Calu3 (cell line): ENCODE measurements at regions not wholly inside any gene's neighbourhood (a gene's known extent, or its start where the extent isn't known, plus 50 kb on each side); places are given as distances from the start of the nearest gene placed in this dataset.

Experiments
- BruUV-seq: library from RNA; stranded (reverse); fragments of 400-500 nt; replicated peaks from 2 replicates; lab custom pipeline; 2021; lab: Mats Ljungman, UMichigan
- CTCF ChIA-PET: fragments of 300-600 bp; sonication (Branson Sonifier 250); formaldehyde crosslinking; loops from one replicate; lab custom pipeline; 2022; ENCODE audit warnings: antibody characterized with exemption; lab: Charles Lee
- DNase-seq: peaks from one replicate; pipeline ENCODE4 v3.0.0; 2022
- H3K27ac Mint-ChIP-seq: one replicate; pipeline ENCODE4 v1.8.0; 2022; ENCODE audit warnings: mixed read lengths; ENCODE audit not compliant: unreplicated experiment
- H3K27me3 Mint-ChIP-seq: one replicate; pipeline ENCODE4 v1.8.0; 2022; ENCODE audit warnings: mixed read lengths; ENCODE audit not compliant: unreplicated experiment
- H3K36me3 Mint-ChIP-seq: one replicate; pipeline ENCODE4 v1.8.0; 2022; ENCODE audit warnings: mild to moderate bottlenecking, moderate library complexity, mixed read lengths; ENCODE audit not compliant: insufficient read depth, unreplicated experiment
- H3K4me1 Mint-ChIP-seq: one replicate; pipeline ENCODE4 v1.8.0; 2022; ENCODE audit warnings: mild to moderate bottlenecking, low read depth, mixed read lengths; ENCODE audit not compliant: unreplicated experiment
- H3K4me3 Mint-ChIP-seq: one replicate; pipeline ENCODE4 v1.8.0; 2022; ENCODE audit warnings: mild to moderate bottlenecking, low read depth, moderate library complexity, mixed read lengths; ENCODE audit not compliant: unreplicated experiment
- H3K9me3 Mint-ChIP-seq: one replicate; pipeline ENCODE4 v1.8.0; 2022; ENCODE audit warnings: low read depth, mixed read lengths; ENCODE audit not compliant: unreplicated experiment
- intact Hi-C: fragments of 100-400 bp; cut with micrococcal nuclease; formaldehyde crosslinking; loops from one replicate; pipeline ENCODE4 v1.10.0; 2022; ENCODE audit not compliant: unreplicated experiment
- TF ChIP-seq, protein P1 (sequence below): fragments of 200-600 bp; IDR thresholded peaks from one replicate; pipeline ENCODE4 v1.8.0; 2022; ENCODE audit warnings: antibody characterized with exemption; ENCODE audit not compliant: unreplicated experiment

DNA sequence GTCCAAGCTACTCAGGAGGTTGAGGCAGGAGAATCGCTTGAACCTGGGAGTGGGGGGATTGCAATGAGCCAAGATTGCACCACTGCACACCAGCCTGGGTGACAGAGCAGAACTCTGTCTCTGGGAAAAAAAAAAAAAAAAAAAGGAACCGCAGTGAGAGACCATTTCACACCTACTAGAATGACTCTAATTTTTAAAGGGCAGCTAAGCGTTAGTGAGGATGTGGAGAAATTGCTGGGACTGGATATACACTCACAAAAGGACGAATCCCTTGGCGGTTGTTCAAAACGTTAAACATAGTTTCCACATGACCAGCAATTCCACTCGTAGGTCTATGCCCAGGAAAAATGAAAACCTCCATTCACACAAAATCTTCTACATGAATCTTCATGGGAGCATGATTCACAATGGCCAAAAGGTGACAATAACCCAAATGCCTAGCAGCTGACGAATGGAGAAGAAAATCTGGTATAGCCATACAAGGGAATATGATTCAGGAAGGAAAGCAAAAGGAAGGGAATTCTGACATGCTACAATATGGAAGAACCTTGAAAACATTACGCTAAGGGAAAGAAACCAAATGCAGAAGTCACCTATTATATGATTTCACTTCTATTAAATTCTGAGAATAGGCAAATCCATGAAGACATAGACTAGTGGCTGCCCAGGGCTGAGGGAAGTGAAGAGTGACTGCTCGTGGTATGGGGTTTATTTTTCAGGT, 127.0 kb downstream of the CHSY1 start:
- TF ChIP-seq, protein P1, sequence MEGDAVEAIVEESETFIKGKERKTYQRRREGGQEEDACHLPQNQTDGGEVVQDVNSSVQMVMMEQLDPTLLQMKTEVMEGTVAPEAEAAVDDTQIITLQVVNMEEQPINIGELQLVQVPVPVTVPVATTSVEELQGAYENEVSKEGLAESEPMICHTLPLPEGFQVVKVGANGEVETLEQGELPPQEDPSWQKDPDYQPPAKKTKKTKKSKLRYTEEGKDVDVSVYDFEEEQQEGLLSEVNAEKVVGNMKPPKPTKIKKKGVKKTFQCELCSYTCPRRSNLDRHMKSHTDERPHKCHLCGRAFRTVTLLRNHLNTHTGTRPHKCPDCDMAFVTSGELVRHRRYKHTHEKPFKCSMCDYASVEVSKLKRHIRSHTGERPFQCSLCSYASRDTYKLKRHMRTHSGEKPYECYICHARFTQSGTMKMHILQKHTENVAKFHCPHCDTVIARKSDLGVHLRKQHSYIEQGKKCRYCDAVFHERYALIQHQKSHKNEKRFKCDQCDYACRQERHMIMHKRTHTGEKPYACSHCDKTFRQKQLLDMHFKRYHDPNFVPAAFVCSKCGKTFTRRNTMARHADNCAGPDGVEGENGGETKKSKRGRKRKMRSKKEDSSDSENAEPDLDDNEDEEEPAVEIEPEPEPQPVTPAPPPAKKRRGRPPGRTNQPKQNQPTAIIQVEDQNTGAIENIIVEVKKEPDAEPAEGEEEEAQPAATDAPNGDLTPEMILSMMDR: no peak
- no peaks in the 10 kb centered on the region for H3K27me3 Mint-ChIP-seq
- no TSS peak for BruUV-seq
- CTCF ChIA-PET: interaction anchor here (0.7 kb wide), 1 partner anchor 12 kb away, joined by 4 read pairs; no protein-coding TSS in a partner anchor
- no peak overlapping the region for H3K4me3 Mint-ChIP-seq
- no peaks in the 10 kb centered on the region for H3K9me3 Mint-ChIP-seq
- intact Hi-C loops: no loop called here
- no peaks in the 10 kb centered on the region for H3K36me3 Mint-ChIP-seq
- DNase-seq: no peak
- H3K27ac Mint-ChIP-seq: no peak overlapping the region
- peaks cover 11% of the 10 kb centered on the region for H3K4me1 Mint-ChIP-seq

DNA sequence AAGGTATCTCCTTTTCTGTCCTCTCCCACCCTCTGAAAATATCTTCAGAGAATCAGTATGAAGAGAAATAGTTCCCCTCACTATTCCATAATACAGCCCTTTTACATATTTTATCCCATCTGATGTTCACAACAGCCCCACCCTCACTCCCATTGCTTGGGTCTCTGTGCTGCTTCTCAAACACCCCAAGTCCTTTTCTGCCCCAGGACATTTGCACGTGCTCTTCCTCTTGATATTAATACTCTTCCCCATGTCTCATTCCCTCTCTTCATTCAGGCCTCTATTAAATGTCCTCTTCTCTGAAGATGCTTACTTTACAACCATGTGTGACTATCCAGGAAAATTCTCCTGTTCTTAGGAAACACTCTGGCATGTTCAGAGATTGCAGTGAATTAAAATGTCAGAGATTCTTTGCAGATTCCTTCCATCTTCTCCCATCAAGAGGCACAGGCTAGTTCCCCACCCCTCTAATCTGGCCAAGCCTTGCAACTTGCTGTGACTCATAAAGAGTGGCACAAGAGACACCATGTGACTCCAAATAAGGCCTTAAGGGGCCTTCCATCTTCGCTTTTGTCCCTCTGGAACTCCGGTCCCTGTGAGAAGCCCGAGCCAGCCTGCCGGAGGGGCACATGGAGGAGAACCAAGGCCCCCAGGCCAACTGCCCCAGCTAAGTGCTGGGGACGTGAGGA, 128.5 kb downstream of the CHSY1 start:
- no TSS peak for BruUV-seq
- no peak for DNase-seq
- Mint-ChIP-seq H3K27ac (no peak overlapping the region), H3K36me3 (no peaks in the 10 kb centered on the region), H3K27me3 (no peaks in the 10 kb centered on the region), H3K9me3 (no peaks in the 10 kb centered on the region), H3K4me1 (peaks cover 10% of the 10 kb centered on the region), H3K4me3 (no peak overlapping the region)
- TF ChIP-seq, protein P1: no peak
- CTCF ChIA-PET: interaction anchor here (0.6 kb wide), 1 partner anchor 34 kb away, joined by 4 read pairs; no protein-coding TSS in a partner anchor
- intact Hi-C loops: no loop called here

DNA sequence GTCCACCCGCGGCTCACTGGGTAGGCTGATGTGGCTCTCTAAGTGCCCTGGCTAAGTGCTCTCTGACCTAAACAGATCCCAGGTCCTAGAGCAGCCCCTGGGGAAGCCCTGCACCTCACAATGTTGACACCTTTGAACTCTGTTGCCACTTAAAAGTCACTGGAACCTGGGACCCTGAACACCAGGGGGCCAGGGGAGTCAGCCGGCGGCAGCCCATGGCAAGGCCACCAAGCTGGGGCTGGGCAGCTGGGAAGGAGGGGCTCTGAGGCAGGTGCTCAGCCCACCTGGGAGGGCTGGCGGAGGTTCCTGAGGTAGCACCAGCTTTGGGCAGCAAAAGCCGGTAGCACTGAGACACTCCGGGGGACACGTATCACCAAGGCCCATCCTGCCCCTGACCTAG, 129.0 kb downstream of the CHSY1 start:
- CTCF ChIA-PET: no interaction called here
- no peaks in the 10 kb centered on the region for H3K36me3 Mint-ChIP-seq
- TF ChIP-seq, protein P1: no peak
- no peak overlapping the region for H3K27ac Mint-ChIP-seq
- BruUV-seq: no TSS peak
- H3K9me3 Mint-ChIP-seq: no peaks in the 10 kb centered on the region
- intact Hi-C loops: no loop called here
- H3K4me3 Mint-ChIP-seq: no peak overlapping the region
- H3K4me1 Mint-ChIP-seq: peaks cover 4% of the 10 kb centered on the region
- DNase-seq: no peak
- H3K27me3 Mint-ChIP-seq: no peaks in the 10 kb centered on the region

DNA sequence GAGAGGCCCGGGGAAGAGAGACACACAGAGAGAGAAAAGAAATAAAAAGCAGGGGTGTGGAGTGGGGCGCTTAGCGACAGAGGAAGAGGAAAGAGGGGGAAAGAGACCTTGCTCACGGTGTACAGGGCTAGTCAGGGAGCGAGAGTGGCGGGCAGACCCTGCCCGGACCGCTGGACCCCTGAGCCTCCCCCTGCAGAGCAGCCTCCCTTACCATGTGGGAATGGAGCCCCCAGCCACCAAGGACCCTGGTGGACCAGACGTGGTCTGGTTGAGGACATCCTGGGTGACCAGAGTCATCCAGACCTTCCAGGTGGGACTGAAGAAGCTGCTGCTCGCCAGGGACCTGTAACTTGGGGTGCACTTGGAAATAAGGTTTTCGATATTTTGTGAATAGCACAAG, 129.6 kb downstream of the CHSY1 start:
- Mint-ChIP-seq H3K4me1 (no peaks in the 10 kb centered on the region), H3K36me3 (no peaks in the 10 kb centered on the region), H3K4me3 (no peak overlapping the region), H3K27ac (no peak overlapping the region), H3K9me3 (no peaks in the 10 kb centered on the region), H3K27me3 (no peaks in the 10 kb centered on the region)
- CTCF ChIA-PET: interaction anchor here (1.3 kb wide), 1 partner anchor 99 kb away, joined by 3 read pairs; no protein-coding TSS in a partner anchor
- DNase-seq: no peak
- intact Hi-C loops: no loop called here
- TF ChIP-seq, protein P1: no peak
- BruUV-seq: no TSS peak
